ENCODE measurements at regions not wholly inside any gene's neighbourhood (a gene's known extent, or its start where the extent isn't known, plus 50 kb on each side); places are given as distances from the start of the nearest gene placed in this dataset.

- TF ChIP-seq CTCF (IDR thresholded peaks at IDR 0.05; ENCODE audit: insufficient read depth, low read depth, low read length, missing control alignments): no peak
- no peak for DNase-seq (ENCODE audit: low read depth)
These were observed 327.1 kb downstream of the ETAA1 start for GRCh38 chr2:67724261-67724660.

GRCh38 chr2:67725731-67726130 lies 328.6 kb downstream of the ETAA1 start:
- no peak for DNase-seq (ENCODE audit: low read depth)
- no peak for TF ChIP-seq CTCF (IDR thresholded peaks at IDR 0.05; ENCODE audit: insufficient read depth, low read depth, low read length, missing control alignments)
- no peak overlapping the region for H3K4me3 ChIP-seq (ENCODE audit: low read length)

More at GRCh38 chr2:67724261-67724660, 327.1 kb downstream of the ETAA1 start:
- H3K4me3 ChIP-seq (ENCODE audit: low read length): no peak overlapping the region

GRCh38 chr2:67726416-67726815 lies 329.3 kb downstream of the ETAA1 start:
- H3K4me3 ChIP-seq (ENCODE audit: low read length): no peak overlapping the region
- DNase-seq (ENCODE audit: low read depth): no peak
- TF ChIP-seq CTCF (IDR thresholded peaks at IDR 0.05; ENCODE audit: insufficient read depth, low read depth, low read length, missing control alignments): no peak

GRCh38 chr2:67727131-67727530 lies 330.0 kb downstream of the ETAA1 start:
- TF ChIP-seq CTCF (IDR thresholded peaks at IDR 0.05; ENCODE audit: insufficient read depth, low read depth, low read length, missing control alignments): no peak
- H3K4me3 ChIP-seq (ENCODE audit: low read length): no peak overlapping the region
- DNase-seq (ENCODE audit: low read depth): no peak

GRCh38 chr2:67727623-67728022 lies 330.5 kb downstream of the ETAA1 start:
- DNase-seq (ENCODE audit: low read depth): no peak
- no peak overlapping the region for H3K4me3 ChIP-seq (ENCODE audit: low read length)
- no peak for TF ChIP-seq CTCF (IDR thresholded peaks at IDR 0.05; ENCODE audit: insufficient read depth, low read depth, low read length, missing control alignments)

- no peak for DNase-seq (ENCODE audit: low read depth)
- TF ChIP-seq CTCF (IDR thresholded peaks at IDR 0.05; ENCODE audit: insufficient read depth, low read depth, low read length, missing control alignments): no peak
These were observed 332.3 kb downstream of the ETAA1 start for GRCh38 chr2:67729474-67729873.

GRCh38 chr2:67733517-67733916 lies 329.3 kb downstream of the C1D start:
- DNase-seq (ENCODE audit: low read depth): peak; percentile 40
- no peak overlapping the region for H3K4me3 ChIP-seq (ENCODE audit: low read length)
- peak; percentile 51 for TF ChIP-seq CTCF (IDR thresholded peaks at IDR 0.05; ENCODE audit: insufficient read depth, low read depth, low read length, missing control alignments)

More at GRCh38 chr2:67729474-67729873, 332.3 kb downstream of the ETAA1 start:
- H3K4me3 ChIP-seq (ENCODE audit: low read length): no peak overlapping the region
